ENCODE measurements at regions not wholly inside any gene's neighbourhood (a gene's known extent, or its start where the extent isn't known, plus 50 kb on each side); places are given as distances from the start of the nearest gene placed in this dataset.

GRCh38 chr12:77347017-77347416 is 281.6 kb upstream of the E2F7 start:
- WGBS, 2 donors: 73 to 92% methylated on average over 2 of the region's 2 CpGs
- intact Hi-C loops (cut with DNase I): no loop called here
- no peak overlapping the region for H3K27ac ChIP-seq
- no peak overlapping the region for H3K4me3 ChIP-seq (replicated peaks in 1 of 3)
- no peaks in the 10 kb centered on the region for H3K4me1 ChIP-seq
- no peak for TF ChIP-seq CTCF (IDR thresholded peaks at IDR 0.05)
- TF ChIP-seq POLR2A (IDR thresholded peaks at IDR 0.05): no peak
- no peaks in the 10 kb centered on the region for H3K9me3 ChIP-seq
- H3K27me3 ChIP-seq: no peaks in the 10 kb centered on the region
- H3K36me3 ChIP-seq: no peaks in the 10 kb centered on the region
- DNase-seq: no peak

- intact Hi-C loops (cut with DNase I): no loop called here
- Histone ChIP-seq H3K36me3 (no peaks in the 10 kb centered on the region), H3K4me1 (no peaks in the 10 kb centered on the region), H3K4me3 (replicated peaks in 1 of 3) (no peak overlapping the region), H3K9me3 (no peaks in the 10 kb centered on the region), H3K27me3 (no peaks in the 10 kb centered on the region), H3K27ac (no peak overlapping the region)
- DNase-seq: no peak
- whole genome bisulfite sequencing, 2 donors: 78 to 82% methylated on average over 1 of the region's 1 CpG
- TF ChIP-seq POLR2A (IDR thresholded peaks at IDR 0.05) (no peak), CTCF (IDR thresholded peaks at IDR 0.05) (no peak)
These were observed 280.0 kb upstream of the E2F7 start for GRCh38 chr12:77345336-77345735.

GRCh38 chr12:77344651-77345050 is 279.3 kb upstream of the E2F7 start:
- intact Hi-C loops (cut with DNase I): no loop called here
- no peak for TF ChIP-seq CTCF (IDR thresholded peaks at IDR 0.05)
- TF ChIP-seq POLR2A (IDR thresholded peaks at IDR 0.05): no peak
- Histone ChIP-seq H3K4me3 (replicated peaks in 1 of 3) (no peak overlapping the region), H3K36me3 (no peaks in the 10 kb centered on the region), H3K9me3 (no peaks in the 10 kb centered on the region), H3K27ac (no peak overlapping the region), H3K4me1 (no peaks in the 10 kb centered on the region), H3K27me3 (no peaks in the 10 kb centered on the region)
- 53 to 70% methylated on average over 1 of the region's 1 CpG for WGBS, 2 donors
- no peak for DNase-seq

DNA sequence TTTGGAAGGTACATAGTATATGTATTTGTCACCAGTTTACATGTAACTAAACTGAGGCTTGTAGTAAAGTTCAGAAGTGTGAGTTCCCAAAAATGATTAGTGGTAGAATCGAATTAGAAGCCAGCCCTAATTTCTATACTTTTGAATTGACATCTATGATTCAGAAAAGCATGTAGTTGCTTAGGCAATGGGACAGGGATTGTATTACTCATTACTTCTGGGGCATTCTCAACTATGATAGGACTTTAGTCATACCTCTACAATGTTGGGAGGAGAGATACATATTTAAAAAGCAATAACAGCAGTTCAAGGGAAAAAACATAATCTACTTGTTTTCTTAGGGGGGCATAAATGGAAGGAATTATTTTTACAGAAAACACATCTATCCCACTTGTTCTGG is 277.9 kb upstream of the E2F7 start:
- no peaks in the 10 kb centered on the region for H3K36me3 ChIP-seq
- H3K4me1 ChIP-seq: no peaks in the 10 kb centered on the region
- TF ChIP-seq POLR2A (IDR thresholded peaks at IDR 0.05): no peak
- TF ChIP-seq CTCF (IDR thresholded peaks at IDR 0.05): no peak
- H3K4me3 ChIP-seq (replicated peaks in 1 of 3): no peak overlapping the region
- intact Hi-C loops (cut with DNase I): no loop called here
- no peaks in the 10 kb centered on the region for H3K9me3 ChIP-seq
- 76 to 81% methylated on average over 1 of the region's 1 CpG for WGBS, 2 donors
- no peak overlapping the region for H3K27ac ChIP-seq
- H3K27me3 ChIP-seq: no peaks in the 10 kb centered on the region
- no peak for DNase-seq

- Histone ChIP-seq H3K9me3 (no peaks in the 10 kb centered on the region), H3K27me3 (no peaks in the 10 kb centered on the region), H3K27ac (no peak overlapping the region), H3K4me3 (replicated peaks in 1 of 3) (no peak overlapping the region), H3K36me3 (no peaks in the 10 kb centered on the region), H3K4me1 (no peaks in the 10 kb centered on the region)
- DNase-seq: no peak
- TF ChIP-seq CTCF (IDR thresholded peaks at IDR 0.05) (no peak), POLR2A (IDR thresholded peaks at IDR 0.05) (no peak)
- intact Hi-C loops (cut with DNase I): no loop called here
- 59 to 62% methylated on average over 2 of the region's 2 CpGs for WGBS, 2 donors
These were observed 276.9 kb upstream of the E2F7 start for GRCh38 chr12:77342253-77342652.

All from thyroid gland (tissue), 4 donors.